NCI-H345 (cell line): ENCODE measurements at regions not wholly inside any gene's neighbourhood (a gene's known extent, or its start where the extent isn't known, plus 50 kb on each side); places are given as distances from the start of the nearest gene placed in this dataset.

Experiments
- DNase-seq: peaks from one replicate; lab custom pipeline; 2025; lab: John Stamatoyannopoulos, UW

DNA sequence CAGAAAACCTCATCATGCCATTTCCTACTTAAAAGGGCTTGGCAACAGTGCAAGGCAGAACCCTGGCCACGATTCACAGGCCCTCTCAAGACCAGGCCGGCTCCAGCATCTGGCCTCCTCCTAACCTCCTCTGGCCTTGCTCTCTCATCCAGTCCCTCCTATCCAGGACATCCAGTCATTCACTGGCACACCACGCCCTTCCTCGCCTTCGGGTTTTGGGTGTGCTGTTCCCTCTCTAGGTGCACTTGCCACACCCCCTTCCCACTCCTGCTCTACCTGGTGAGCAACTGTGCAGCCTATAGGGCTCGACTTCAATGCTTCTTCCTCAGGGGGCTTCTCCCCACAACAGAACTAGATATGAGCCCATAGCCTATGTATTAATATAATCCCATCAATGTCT is 317.1 kb downstream of the ARRDC4 start:
- DNase-seq: no peak

DNA sequence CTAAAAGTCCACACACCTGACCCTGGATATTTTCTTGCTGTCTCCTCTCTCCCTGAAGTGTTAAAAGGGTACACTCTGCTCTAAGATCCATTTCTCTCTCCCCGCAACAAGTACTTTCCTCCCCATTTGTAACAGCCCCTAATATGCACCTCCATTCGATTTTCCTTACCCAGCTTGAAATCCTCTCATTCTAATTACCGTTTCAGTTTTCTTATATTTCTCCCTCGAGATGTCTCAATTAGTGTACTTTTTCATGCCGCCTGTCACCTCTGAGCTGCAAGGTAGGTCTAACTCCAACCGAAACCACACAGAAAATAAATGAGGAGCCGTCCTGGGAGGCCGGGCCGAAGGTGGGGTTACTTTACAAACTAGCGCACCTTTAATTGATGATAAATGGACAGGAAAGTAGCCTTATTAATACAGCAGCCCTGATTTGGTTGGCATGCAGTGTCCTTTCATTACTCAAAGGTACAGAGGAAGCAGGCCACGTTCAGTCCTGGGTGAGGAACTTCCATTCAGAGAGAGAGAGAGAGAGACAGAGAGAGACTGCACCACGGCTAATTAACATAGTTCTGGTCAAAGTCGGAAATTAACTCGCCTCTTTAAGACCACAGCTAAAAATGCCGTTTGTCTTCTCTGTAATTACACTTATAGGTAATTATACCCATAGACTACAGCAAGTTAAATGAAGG is 319.9 kb downstream of the ARRDC4 start:
- no peak for DNase-seq

DNA sequence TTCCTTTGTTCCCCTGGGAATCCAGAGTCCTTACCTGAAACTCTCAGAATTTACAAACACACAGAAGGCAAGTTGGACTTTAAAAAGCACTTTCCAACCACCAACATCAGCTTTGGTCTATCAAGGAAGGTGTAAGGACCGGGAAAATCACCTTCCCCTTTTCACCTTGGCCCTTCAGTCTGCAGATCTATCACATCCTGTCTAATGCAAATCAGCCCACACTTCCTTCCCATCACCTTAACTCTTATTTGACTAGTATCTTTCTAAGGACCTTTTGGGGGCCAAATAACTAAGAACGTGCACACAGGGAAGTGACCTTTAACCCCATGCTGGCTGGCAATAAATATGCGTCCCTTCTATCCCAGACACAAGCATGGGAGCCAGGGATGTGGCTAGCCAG is 320.6 kb downstream of the ARRDC4 start:
- no peak for DNase-seq

DNA sequence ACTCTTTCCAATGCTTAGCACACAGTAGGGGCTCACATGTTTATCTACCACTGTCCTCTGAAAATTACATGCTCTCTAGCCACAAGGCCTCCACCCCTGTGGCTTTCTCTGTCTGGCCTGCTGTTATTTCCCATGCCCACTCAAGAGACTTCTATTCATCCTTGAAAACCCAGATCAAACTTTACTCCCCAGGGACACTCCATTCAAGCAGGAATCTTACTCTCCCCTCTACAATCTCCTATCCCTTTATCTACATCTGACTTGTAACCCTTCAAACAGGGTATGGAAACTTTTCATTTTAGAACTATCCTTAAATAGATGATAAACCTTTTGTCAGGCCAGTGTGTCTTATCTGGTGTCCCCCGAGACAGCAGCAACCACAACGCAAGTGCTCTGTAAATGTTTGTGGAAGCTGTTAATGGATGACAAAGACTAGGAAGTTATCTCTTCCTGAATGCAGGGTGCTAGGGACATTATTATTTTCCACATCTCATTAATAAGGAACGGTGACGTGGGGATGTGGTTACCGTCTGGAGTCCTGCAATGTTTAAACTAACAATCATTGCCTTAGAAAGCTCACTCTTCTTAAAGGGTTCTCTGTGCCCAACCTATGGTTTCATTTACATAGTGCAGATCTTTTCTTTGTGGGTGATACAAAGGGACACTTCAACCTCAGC is 322.3 kb downstream of the ARRDC4 start:
- DNase-seq: no peak

DNA sequence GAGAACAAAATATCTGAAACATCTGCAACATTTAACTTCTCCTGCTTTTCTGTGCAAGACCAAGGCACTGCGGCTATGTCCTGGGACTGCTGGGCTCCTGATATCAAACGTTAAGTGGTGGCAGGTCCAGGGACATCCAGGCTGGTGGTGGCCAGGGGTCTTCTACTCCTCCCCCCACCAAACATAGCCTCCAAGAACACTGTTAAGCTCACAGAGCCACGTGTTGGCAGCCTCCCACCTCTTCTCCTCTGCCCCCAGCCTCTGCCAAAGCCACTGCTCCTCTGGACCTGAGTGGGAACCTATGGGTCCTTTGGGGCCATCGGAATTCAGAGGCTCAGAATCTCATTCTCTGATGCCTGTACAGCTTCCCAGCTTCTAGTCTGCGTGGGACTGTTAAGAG is 325.7 kb downstream of the ARRDC4 start:
- no peak for DNase-seq

DNA sequence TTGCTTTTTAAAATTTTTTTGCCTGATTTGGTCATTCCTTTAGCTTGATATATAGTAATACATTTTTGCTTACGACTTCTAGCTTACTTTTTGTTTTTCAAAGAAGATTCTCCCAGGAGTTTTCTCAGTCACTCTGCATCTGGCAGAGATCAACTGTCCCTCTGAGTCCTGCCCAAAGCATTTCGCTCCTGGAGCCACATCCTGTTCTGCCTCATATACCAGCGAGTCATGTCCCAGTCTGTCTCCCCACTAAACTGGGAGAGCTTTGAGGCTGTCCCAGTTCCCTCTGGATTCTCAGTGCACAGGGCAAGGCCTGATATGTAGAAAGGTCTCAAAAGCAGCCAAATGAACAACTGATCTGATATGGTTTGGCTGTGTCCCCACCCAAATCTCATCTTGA is 326.3 kb downstream of the ARRDC4 start:
- no peak for DNase-seq

DNA sequence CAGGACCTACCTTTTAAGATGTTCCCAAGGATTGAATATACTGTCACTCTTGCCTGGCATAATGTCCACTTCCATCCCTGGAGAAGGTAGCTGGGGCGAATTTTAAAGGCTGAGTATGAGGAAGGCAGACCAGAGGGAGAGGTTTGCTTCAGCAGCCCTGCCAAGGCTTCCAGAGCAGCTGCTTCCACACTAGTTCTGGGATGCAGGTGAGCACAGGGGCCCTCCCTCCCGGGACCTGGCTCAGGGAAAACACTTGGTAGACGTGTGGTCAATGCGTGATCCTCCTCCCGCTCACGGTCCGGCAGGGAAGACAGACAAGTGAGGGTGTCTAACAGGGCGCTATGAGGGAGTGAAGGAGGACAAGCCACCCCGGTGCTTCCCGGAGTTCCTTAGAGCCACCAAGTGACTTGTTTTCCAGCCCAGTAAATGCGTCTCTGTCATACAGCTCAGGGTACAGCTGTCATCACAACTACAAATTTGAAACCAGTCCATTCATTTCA is 327.6 kb downstream of the ARRDC4 start:
- no peak for DNase-seq

DNA sequence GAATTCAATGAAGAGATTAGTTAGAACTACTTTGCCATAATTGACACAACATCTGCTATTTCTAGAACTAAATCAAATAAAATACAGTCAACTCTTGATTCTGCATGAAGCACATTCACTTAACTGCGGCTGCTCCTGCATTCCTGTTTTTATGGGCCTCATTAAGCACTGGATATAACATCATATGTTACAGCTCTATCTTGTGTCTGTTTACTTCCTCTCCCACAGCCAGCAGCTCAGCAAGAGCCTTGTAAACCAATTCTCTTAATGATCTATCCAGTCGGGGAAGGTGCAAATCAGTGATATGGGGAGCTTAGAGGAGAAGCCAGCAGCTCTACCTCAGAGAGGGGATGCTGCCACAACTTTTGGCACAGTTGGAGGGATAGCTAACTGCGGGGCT is 329.2 kb downstream of the ARRDC4 start:
- DNase-seq: no peak

DNA sequence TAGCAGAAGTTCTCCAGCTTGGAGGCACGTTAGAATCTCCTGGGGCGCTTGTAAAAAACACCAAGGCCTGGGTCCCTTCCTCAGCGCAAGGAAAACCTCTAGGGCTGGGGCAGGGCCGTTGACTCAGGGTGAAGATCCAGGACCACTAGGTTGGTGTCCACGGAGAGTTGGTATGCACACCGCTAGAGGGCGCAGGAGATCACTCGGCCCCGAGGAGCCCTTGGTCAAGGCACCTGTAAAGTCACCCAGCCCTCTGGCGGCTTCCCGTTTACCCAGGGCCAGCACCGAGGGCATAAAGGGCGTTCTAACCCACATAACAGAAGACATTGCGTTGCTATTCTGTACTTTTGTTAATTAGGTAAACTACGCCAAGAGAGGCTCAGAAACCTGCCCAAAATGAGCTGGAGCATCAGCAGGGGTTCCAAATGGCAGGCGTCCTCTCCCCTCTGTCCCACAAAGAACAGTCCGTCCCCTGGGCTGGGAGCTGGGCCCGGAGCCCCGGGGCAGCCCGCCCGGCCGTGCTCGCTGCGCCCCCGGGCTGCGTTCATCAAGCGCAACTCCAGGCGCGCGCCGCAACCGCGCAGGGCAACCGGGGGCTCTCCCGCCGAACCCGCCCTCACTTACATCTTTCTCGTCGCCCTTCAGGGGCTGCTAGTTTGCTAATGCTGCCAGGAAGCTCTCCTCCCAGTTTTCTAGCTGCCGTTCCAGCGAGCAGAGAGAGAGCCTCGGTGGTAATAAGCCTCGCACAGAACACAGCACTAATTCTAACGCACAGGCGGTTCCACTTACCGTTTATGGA is 332.1 kb downstream of the ARRDC4 start:
- peak; percentile 54 for DNase-seq

DNA sequence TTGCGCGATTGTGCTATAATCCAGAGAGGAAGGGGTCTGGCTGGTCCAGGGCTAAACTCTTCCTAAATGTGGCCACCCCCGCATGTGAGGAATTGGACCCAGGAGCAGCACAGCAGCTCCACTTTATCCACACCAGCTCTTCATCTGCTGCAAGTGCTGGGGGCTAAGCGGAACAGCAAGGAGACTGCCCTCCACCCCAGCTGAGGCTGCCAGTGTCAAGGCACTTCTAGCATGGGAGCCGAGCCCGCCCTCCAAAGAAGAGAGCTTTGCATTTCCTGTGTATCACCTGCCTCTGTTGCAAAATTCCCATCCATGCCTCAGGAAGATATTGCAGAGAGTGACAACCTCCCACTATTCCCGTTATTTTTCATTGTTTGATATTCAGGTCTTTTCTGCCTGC is 333.6 kb downstream of the ARRDC4 start:
- DNase-seq: no peak

DNA sequence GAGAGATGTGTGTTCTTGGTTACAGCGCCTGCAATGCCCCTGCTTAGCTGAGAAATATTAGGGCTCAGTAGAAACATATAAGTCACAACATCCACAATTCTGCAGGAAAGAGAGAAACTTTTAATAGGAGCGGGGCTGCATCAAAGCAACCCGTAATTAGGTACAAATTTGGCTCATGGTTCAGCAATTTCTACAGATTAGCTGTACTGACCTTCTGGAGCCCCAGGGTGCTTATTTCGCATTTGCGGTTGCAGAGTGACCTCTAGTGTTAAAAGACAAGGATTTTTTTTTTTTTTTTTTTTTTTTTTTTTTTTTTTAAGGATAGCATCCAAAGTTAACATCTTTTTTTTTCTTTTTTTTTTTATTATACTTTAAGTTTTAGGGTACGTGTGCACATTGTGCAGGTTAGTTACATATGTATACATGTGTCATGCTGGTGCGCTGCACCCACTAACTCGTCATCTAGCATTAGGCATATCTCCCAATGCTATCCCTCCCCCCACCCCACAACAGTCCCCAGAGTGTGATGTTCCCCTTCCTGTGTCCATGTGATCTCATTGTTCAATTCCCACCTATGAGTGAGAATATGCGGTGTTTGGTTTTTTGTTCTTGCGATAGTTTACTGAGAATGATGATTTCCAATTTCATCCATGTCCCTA is 334.7 kb downstream of the ARRDC4 start:
- peak; percentile 19 for DNase-seq

DNA sequence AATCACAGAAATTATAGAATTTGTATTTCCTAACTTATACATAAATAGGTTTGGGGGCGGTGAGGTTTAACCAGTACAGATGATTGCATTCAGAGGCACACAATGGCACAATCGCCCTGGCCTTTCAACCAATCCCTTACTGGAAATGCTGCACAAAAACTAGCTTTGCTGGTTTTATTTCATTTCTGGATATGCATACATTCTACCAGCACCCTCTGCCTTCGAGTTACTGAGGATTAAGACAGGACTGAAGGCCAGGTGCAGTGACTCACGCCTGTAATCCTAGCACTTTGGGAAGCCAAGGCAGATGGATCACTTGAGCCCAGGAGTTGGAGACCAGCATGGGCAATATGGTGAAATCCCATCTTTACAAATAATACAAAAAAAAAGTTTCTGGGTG is 336.1 kb downstream of the ARRDC4 start:
- DNase-seq: no peak

DNA sequence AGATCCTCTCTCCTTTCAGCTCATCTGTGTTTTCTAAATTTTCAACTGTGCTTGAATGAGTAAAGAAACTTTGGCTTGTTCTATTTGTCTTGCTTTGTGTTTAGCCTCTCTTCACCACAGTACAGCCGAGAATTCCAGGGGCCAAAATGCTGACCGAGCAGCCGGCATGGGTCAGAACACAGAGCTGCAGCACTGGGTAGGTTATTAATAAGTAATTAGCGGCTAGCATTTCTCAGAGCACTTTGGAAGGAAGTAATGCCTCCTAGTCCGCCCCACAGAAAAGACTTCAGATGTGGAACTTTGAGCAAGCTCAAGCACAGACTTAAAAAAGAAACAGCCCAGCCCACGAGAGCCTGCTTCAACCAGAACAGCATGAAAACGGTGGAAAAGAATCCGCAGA is 343.9 kb downstream of the ARRDC4 start:
- DNase-seq: no peak

DNA sequence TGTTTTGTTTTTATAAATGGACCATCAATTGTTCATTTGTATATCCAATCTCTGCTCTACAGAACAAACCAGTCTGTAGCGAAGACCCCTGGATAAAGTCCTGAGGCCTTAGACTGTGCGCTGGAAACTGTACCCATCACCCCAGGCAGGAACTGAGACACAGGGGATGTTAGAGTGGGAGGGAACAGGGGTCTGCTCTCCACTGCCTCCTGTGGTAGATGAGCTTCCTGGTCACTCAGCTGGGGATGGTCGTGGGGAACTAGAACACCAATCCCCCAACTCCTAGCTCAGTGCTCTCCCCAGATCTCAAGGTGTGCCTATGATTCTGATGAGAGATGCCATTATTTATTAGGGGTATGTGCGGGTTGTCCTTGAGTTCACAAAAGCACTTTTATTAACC is 340.2 kb upstream of the IGF1R start:
- no peak for DNase-seq

DNA sequence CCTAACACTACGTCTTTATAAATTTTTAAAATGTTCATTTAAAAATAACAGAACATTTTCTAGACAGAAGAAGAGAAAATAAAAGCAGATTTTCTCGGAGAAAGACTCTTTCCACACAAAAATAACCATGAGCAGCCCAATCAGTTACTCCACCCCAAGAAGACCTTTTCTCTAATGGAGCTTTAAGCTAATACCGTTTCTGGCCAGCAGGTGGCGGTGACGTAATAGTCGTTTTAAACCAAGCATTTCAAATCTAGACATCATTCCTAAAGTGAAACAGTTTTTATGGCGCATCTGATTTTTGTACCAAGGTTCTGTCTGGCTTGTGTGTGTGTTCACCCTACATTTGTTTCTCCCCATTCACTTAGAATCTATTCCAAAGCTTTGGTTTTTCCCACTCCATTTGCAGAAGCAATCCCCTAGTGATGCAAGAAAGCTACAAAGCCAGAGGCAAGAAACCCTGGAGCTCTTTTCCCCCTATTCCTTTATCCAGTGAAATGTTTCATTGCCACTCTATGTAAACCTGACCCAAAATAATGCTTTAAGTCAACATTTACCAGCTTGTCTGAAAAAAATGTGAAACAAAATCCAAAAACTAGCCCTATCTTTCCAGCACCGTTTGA is 336.7 kb upstream of the IGF1R start:
- DNase-seq: peak; percentile 66

DNA sequence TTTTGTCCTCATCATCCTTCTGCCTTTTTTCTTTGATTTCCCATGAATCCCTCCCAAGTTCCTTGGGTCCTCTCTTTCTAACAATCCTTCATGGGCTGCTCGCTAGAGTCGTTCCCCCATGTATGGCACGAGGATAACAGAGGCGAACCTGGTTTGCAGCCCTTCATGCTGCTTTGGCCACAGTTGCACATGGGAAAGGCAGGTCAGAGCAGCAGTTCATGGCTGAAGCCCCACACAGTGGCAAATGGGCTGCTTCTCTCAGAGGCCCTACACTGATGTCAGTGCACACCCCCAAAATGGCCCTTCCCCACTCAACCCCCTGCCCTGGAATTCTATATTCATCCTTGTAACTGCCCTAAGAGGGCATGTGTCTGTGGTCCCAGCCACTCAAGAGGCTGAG is 335.4 kb upstream of the IGF1R start:
- DNase-seq: no peak

DNA sequence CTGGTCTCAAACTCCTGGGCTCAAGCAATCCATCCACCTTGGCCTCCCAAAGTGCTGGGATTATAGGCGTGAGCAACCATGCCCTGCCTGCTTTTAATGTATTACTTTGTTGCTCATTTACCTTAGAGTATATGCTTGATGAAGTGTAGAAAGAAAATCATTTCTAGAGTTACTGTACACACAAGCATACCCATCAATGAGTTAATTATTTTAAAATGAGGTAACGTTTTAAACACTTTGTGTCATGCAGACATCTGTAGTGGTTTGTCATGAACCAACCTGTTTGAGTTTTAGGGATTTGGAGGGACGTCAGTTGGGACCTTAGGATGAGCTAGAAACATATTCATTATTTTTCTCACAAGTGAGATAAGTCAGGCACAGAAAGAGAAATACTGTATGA is 332.4 kb upstream of the IGF1R start:
- DNase-seq: no peak

DNA sequence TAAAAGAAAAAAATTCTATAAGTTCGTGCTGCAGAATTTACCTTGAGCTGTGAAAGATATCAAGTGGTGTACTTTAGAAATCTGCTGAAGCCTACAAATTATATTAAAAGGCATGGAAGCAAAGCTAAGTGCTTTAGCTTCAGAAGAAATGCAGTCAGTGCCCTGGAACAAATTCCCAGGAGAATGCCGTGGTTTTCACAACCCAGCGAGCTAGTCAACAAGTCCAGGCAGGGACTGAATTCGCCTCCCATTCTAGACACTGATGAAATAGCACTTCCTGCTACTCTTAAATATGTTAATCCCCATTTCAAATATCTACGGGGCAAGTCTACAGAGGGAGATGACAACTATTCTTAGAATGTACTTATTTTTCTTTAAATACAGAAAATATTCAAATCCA is 326.4 kb upstream of the IGF1R start:
- peak; percentile 44 for DNase-seq

DNA sequence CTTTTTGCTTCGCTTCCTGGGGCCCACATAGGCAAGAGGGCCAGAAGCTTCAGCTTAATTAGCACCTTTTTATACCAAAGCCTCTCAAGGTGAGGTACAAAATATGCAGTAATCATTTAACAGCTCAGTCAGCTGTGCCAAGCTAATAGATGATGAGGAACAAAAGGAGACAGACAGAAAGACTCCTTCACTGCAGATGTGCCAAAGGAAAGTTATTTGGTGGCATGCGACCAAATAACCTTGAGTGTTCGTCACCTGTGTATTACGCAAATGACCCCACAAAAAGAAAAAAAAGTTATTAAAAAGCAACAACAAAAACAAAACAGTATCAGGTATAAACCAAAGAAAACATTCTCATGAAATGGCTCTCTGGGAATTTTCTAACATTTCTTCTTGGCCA is 325.8 kb upstream of the IGF1R start:
- DNase-seq: peak; percentile 0

DNA sequence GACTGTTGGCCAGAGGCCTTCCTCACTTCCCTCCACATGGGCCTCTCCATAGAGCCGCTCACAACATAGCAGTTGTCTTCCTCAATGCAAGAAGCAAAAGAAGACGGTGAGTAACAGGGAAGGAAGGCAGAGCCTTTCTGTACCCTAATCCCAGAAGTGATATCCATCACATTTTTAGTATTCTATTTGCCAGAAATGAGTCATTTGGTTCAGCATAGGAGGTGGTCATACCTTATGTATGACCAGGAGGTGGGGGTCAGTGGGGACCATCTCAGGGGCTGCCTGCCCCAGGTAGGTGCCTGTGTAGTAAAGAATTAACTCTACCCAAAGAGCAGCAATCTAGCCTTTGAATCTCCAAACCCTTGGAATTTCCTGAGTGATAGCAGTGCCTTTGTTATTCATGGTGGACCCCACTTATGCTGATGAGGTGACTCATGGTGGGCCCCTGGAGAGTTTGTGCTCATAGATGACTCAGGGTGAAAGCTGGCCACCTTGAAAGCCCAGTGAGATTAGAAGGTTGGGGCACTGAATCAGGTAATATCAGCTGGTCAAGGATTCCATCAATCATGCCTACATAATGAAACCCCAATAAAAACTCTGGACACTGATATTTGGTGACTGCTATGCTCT is 323.9 kb upstream of the IGF1R start:
- DNase-seq: no peak

DNA sequence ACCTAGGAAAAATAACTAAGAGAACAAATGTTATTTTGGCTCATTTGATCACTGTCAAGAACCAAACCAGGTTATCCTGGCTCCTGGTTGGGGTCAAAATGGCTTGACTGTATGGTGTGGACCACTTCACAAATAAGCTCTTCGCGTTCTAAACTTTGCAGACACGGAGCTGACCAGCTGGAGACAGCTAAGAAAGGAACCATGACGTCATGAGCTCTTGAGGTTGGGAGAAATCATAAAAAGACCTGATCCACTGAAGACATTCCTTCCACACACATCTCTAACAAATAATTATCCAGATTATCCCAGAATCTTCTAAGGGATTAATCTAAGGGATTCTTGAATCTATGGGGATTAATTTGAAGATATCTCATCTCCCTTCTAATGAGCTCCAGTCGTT is 321.5 kb upstream of the IGF1R start:
- DNase-seq: no peak

DNA sequence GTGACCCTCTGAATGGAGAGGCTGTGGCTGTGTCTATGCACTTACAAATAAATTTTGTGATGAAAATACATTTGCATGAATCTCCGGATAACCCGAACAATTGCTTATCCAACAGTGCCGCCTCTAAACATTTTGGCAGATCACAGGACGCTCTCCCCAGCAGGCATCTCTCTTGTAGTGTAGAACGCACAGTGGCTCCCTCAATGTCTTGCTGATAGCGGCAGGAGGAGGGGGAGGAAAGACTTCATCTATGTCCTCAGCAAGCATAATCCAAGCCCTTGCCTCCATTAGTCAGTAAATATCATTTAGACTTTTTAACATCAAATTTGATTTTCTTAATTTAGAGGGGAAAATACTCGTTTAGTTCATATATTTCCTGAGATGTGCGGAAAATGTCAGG is 318.1 kb upstream of the IGF1R start:
- no peak for DNase-seq
